PC-3 (cell line): ENCODE measurements at regions not wholly inside any gene's neighbourhood (a gene's known extent, or its start where the extent isn't known, plus 50 kb on each side); places are given as distances from the start of the nearest gene placed in this dataset.

ENCODE experiments used
- ATAC-seq: fragments of 200-7000 bp; cut with Tn5 transposase; 2 replicates; pipeline ENCODE4 v1.9.1; 2020; ENCODE audit warnings: mild to moderate bottlenecking, moderate library complexity
- BruUV-seq: library from RNA; stranded (reverse); fragments of 400-500 nt; replicated peaks from 2 replicates; lab custom pipeline; 2021; lab: Mats Ljungman, UMichigan
- CTCF ChIA-PET: fragments of 300-600 bp; sonication (Branson Sonifier 250); formaldehyde crosslinking; loops from one replicate; lab custom pipeline; 2022; ENCODE audit warnings: antibody characterized with exemption; lab: Charles Lee
- POLR2A ChIA-PET: fragments of 300-600 bp; sonication (Branson Sonifier 250); formaldehyde crosslinking; loops from one replicate; lab custom pipeline; 2022; ENCODE audit warnings: antibody characterized with exemption; ENCODE audit not compliant: unreplicated experiment; lab: Charles Lee
- DNase-seq: peaks from one replicate; pipeline ENCODE4 v3.0.0-alpha.2; 2015
- H2AFZ ChIP-seq: fragments of 300-600 bp; sonication (generic); 2 replicates; pipeline ENCODE4 v1.6.0; 2016; ENCODE audit warnings: antibody characterized with exemption, low read length
- H3F3A ChIP-seq: fragments of 300-600 bp; sonication (generic); one replicate; pipeline ENCODE4 v1.6.0; 2017; ENCODE audit warnings: antibody characterized with exemption, low read length, control low read depth, mild to moderate bottlenecking; ENCODE audit not compliant: unreplicated experiment
- H3K27ac ChIP-seq: fragments of 300-600 bp; sonication (generic); 2 replicates; pipeline ENCODE4 v1.5.1; 2016; ENCODE audit warnings: mild to moderate bottlenecking, low read length
- H3K27me3 ChIP-seq: fragments of 300-600 bp; sonication (generic); 2 replicates; pipeline ENCODE4 v1.6.1; 2016; ENCODE audit warnings: low read length, mixed read lengths
- H3K36me3 ChIP-seq: fragments of 300-600 bp; sonication (generic); 2 replicates; pipeline ENCODE4 v1.6.1; 2016; ENCODE audit warnings: low read depth, mixed run types, low read length, mixed read lengths
- H3K4me1 ChIP-seq: fragments of 300-600 bp; sonication (generic); 2 replicates; pipeline ENCODE4 v1.5.1; 2016; ENCODE audit warnings: low read length; ENCODE audit not compliant: insufficient read depth
- H3K4me2 ChIP-seq: fragments of 300-600 bp; sonication (generic); 2 replicates; pipeline ENCODE4 v1.6.0; 2016; ENCODE audit warnings: low read length
- H3K4me3 ChIP-seq: fragments of 300-600 bp; sonication (generic); 2 replicates; pipeline ENCODE4 v1.5.1; 2016; ENCODE audit warnings: mild to moderate bottlenecking, low read length, mixed read lengths
- H3K79me2 ChIP-seq: fragments of 300-600 bp; sonication (generic); 2 replicates; pipeline ENCODE4 v1.6.1; 2017; ENCODE audit warnings: low read length, mixed read lengths
- H3K9ac ChIP-seq: fragments of 300-600 bp; sonication (generic); 2 replicates; pipeline ENCODE4 v1.6.0; 2016; ENCODE audit warnings: mild to moderate bottlenecking, low read length
- H3K9me2 ChIP-seq: fragments of 300-600 bp; sonication (generic); replicated peaks from 2 replicates; pipeline ENCODE4 v1.6.1; 2016; ENCODE audit warnings: mixed run types, low read length, mixed read lengths
- H3K9me3 ChIP-seq: fragments of 300-600 bp; sonication (generic); 2 replicates; pipeline ENCODE4 v1.6.1; 2016; ENCODE audit warnings: low read length, mixed read lengths
- H4K20me1 ChIP-seq: fragments of 300-600 bp; sonication (generic); 2 replicates; pipeline ENCODE4 v1.6.1; 2016; ENCODE audit warnings: low read length, mixed read lengths
- EZH2 ChIP-seq: fragments of 300-600 bp; sonication (generic); IDR thresholded peaks from one replicate; pipeline ENCODE4 v1.6.1; 2017; ENCODE audit warnings: antibody characterized with exemption, mild to moderate bottlenecking, low read length; ENCODE audit not compliant: unreplicated experiment
- EZH2phosphoT487 ChIP-seq: fragments of 300-600 bp; sonication (generic); IDR thresholded peaks from 2 replicates; pipeline ENCODE4 v1.6.1; 2018; ENCODE audit warnings: mild to moderate bottlenecking, antibody characterized with exemption, low read length, borderline replicate concordance
- intact Hi-C: fragments of 100-400 bp; cut with micrococcal nuclease; formaldehyde crosslinking; loops from 2 replicates; pipeline ENCODE4 v1.9.0; 2023
- TF ChIP-seq, protein P1 (sequence below): fragments of 300-600 bp; sonication (generic); conservative IDR thresholded peaks from 2 replicates; pipeline ENCODE4 v1.5.1; 2017; ENCODE audit warnings: antibody characterized with exemption, low read depth, mild to moderate bottlenecking, low read length

DNA sequence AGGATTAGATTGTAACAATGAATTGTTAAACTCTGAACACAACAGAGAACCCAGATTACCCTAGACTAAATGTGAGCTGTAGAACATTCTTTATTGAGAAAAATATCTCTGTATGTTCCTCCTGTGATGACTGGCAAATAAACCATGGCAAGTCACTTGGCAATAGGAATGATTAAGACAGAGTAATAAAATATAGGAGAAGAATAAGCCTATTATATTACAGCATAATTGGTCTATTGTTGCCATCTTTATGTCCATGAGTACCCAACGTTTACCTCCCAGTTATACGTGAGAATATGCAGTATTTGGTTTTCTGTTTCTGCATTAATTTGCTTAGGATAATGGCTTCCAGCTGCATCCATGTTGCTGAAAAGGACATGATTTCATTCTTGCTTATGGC, 211.2 kb upstream of the AVPR1A start:
- ATAC-seq (no peak), DNase-seq (no peak)
- Histone ChIP-seq H3K9me2 (no peaks in the 10 kb centered on the region), H3K4me1 (no peaks in the 10 kb centered on the region), H3K4me2 (no peak overlapping the region), H3F3A (no peaks in the 10 kb centered on the region), H4K20me1 (no peaks in the 10 kb centered on the region), H3K27ac (no peak overlapping the region), H2AFZ (no peak overlapping the region), H3K79me2 (no peaks in the 10 kb centered on the region), H3K27me3 (peaks cover 34% of the 10 kb centered on the region), H3K9ac (no peak overlapping the region), H3K9me3 (no peaks in the 10 kb centered on the region), H3K36me3 (no peaks in the 10 kb centered on the region), H3K4me3 (no peak overlapping the region)
- TF ChIP-seq EZH2phosphoT487 = no peak
- TF ChIP-seq EZH2 = no peak
- TF ChIP-seq, protein P1, sequence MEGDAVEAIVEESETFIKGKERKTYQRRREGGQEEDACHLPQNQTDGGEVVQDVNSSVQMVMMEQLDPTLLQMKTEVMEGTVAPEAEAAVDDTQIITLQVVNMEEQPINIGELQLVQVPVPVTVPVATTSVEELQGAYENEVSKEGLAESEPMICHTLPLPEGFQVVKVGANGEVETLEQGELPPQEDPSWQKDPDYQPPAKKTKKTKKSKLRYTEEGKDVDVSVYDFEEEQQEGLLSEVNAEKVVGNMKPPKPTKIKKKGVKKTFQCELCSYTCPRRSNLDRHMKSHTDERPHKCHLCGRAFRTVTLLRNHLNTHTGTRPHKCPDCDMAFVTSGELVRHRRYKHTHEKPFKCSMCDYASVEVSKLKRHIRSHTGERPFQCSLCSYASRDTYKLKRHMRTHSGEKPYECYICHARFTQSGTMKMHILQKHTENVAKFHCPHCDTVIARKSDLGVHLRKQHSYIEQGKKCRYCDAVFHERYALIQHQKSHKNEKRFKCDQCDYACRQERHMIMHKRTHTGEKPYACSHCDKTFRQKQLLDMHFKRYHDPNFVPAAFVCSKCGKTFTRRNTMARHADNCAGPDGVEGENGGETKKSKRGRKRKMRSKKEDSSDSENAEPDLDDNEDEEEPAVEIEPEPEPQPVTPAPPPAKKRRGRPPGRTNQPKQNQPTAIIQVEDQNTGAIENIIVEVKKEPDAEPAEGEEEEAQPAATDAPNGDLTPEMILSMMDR = no peak
- ChIA-PET CTCF (no interaction called here), POLR2A (no interaction called here)
- intact Hi-C loops = no loop called here
- no TSS peak for BruUV-seq

DNA sequence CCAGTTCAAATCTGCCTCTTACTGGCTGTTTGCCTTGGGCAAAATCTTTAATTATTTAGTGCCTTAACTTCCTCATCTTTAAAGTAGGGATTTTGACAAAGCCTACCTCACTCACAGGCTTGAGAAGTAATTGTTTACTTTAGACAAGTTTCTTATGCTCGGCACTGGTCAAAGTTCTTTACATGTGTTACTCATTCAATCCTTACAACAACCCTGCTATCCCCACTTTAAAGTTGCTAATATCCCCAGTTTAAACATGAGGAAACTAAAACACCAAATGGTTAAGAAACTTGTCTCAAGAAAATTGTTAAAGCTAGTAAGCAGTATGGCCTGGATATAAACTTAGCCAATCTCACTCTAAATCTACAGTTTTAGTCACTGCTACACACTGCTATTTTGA, 204.0 kb upstream of the AVPR1A start:
- intact Hi-C loops = no loop called here
- Histone ChIP-seq H3K9ac (no peak overlapping the region), H3K4me1 (peaks cover 5% of the 10 kb centered on the region), H3K79me2 (no peaks in the 10 kb centered on the region), H3K27ac (no peak overlapping the region), H3K27me3 (peaks cover 42% of the 10 kb centered on the region), H3K4me2 (no peak overlapping the region), H3K9me3 (no peaks in the 10 kb centered on the region), H3K4me3 (no peak overlapping the region), H2AFZ (no peak overlapping the region), H3F3A (no peaks in the 10 kb centered on the region), H3K9me2 (no peaks in the 10 kb centered on the region), H3K36me3 (no peaks in the 10 kb centered on the region), H4K20me1 (no peaks in the 10 kb centered on the region)
- no TSS peak for BruUV-seq
- no peak for DNase-seq
- POLR2A ChIA-PET = no interaction called here
- no peak for TF ChIP-seq EZH2phosphoT487
- TF ChIP-seq, protein P1 = no peak
- no peak for ATAC-seq
- CTCF ChIA-PET = no interaction called here

DNA sequence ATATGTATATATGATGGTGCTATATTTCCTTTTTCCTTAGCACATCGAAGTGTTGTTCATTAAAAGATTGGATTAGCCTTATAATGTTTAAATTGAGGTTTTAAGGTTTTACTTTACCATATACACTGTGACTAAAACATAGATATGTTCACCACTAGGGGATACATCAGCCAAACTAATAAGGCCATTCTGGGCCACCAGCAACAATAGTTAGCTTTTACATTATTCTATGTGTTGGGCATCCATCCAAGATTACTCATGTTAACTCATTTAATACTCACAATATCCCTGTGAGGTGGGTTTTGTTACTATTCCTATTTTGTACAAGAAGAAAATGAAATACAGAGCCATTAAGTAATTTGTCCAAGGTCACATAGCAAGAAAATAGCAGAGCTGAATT, 202.6 kb upstream of the AVPR1A start:
- no peak overlapping the region for H3K4me2 ChIP-seq
- H3K9me2 ChIP-seq = no peaks in the 10 kb centered on the region
- intact Hi-C loops = no loop called here
- peaks cover 5% of the 10 kb centered on the region for H3K4me1 ChIP-seq
- H3K27ac ChIP-seq = no peak overlapping the region
- ATAC-seq = peak; percentile 89
- H3K79me2 ChIP-seq = no peaks in the 10 kb centered on the region
- H3K9ac ChIP-seq = no peak overlapping the region
- CTCF ChIA-PET = no interaction called here
- DNase-seq = peak; percentile 88
- POLR2A ChIA-PET = no interaction called here
- peaks cover 30% of the 10 kb centered on the region for H3K27me3 ChIP-seq
- no peaks in the 10 kb centered on the region for H3F3A ChIP-seq
- TF ChIP-seq, protein P1 = peak; percentile 53; the same call in 1 of the 2 replicates
- no peak for TF ChIP-seq EZH2
- no TSS peak for BruUV-seq
- no peaks in the 10 kb centered on the region for H4K20me1 ChIP-seq
- no peak overlapping the region for H3K4me3 ChIP-seq
- no peak overlapping the region for H2AFZ ChIP-seq
- H3K9me3 ChIP-seq = no peaks in the 10 kb centered on the region
- H3K36me3 ChIP-seq = no peaks in the 10 kb centered on the region
